ENCODE measurements at regions not wholly inside any gene's neighbourhood (a gene's known extent, or its start where the extent isn't known, plus 50 kb on each side); places are given as distances from the start of the nearest gene placed in this dataset.

DNA sequence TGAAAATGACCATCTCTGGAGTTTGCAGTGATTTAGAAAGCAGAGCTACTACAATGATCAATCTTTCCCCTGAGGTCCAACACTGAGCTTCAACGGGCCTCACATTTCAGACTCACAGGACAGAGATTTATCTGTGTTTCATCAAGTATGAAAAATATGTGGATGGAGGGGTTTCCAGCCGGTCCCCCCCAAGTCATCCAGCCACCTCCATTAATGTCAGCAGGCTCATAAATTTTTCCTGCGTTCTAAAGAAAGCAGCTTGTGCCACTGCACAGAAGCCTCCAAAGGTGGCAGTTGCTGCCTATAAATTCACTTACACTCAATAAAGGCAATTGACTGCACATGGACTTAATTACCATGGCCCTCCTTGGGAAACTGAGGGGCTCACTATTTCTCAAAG lies 117.4 kb upstream of the ACKR3 start:
- TF ChIP-seq, protein P1, sequence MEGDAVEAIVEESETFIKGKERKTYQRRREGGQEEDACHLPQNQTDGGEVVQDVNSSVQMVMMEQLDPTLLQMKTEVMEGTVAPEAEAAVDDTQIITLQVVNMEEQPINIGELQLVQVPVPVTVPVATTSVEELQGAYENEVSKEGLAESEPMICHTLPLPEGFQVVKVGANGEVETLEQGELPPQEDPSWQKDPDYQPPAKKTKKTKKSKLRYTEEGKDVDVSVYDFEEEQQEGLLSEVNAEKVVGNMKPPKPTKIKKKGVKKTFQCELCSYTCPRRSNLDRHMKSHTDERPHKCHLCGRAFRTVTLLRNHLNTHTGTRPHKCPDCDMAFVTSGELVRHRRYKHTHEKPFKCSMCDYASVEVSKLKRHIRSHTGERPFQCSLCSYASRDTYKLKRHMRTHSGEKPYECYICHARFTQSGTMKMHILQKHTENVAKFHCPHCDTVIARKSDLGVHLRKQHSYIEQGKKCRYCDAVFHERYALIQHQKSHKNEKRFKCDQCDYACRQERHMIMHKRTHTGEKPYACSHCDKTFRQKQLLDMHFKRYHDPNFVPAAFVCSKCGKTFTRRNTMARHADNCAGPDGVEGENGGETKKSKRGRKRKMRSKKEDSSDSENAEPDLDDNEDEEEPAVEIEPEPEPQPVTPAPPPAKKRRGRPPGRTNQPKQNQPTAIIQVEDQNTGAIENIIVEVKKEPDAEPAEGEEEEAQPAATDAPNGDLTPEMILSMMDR (IDR thresholded peaks at IDR 0.05): no peak
- no peak for TF ChIP-seq POLR2A (IDR thresholded peaks at IDR 0.05)

Data from uterus (tissue), 2 donors.